Testis (tissue), 2 donors: ENCODE measurements at regions not wholly inside any gene's neighbourhood (a gene's known extent, or its start where the extent isn't known, plus 50 kb on each side); places are given as distances from the start of the nearest gene placed in this dataset.

Experiments
- CTCF ChIP-seq, 3 experiments: fragments of 450-650 bp in 2 of 3; fragments of 200-600 bp in 1 of 3; sonication (generic) in 1 of 3; IDR thresholded peaks; one replicate each; pipeline ENCODE4 v1.5.1; 2016 to 2019; ENCODE audit warnings: antibody characterized with exemption in 3 of 3, mild to moderate bottlenecking in 2 of 3, moderate library complexity in 1 of 3
- POLR2A ChIP-seq: fragments of 450-650 bp; IDR thresholded peaks from one replicate; pipeline ENCODE4 v1.6.1; 2017; ENCODE audit warnings: antibody characterized with exemption, mild to moderate bottlenecking, moderate library complexity

DNA sequence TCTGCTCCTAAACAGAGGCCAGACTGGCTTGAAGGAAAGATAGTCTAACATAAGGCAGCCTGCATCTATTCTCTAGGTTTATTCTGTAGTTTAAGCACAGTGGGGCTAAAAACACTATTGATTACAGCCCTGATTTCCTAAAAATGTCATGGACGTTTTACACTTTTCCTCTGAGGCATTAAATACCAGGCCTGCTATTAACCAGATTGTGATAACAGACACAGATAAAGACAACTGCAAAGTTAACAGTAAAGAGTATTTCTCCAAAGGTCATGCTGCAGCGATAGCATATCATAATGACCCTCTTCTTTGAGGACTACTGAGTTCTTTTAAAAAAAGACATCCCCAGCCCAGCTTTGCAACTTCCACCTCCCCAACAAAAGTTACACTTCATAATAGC is 59.6 kb upstream of the MON1B start:
- no peak for TF ChIP-seq POLR2A
- TF ChIP-seq CTCF (IDR thresholded peaks at IDR 0.05): no peak
